ENCODE measurements at regions not wholly inside any gene's neighbourhood (a gene's known extent, or its start where the extent isn't known, plus 50 kb on each side); places are given as distances from the start of the nearest gene placed in this dataset.
"Not testable (repeated sequence)": the region's sequence is repeated elsewhere in the genome, so short reads cannot be mapped to it uniquely, and the experiment has no call there.

- DNase-seq = no peak
Measured at GRCh38 chr7:37549076-37549931, 100.6 kb upstream of the ELMO1 start.

GRCh38 chr7:37550426-37550825 is 101.8 kb upstream of the ELMO1 start:
- DNase-seq = no peak

- DNase-seq = no peak
Measured at GRCh38 chr7:37550872-37551271, 102.2 kb upstream of the ELMO1 start.

GRCh38 chr7:37552030-37552429 is 103.4 kb upstream of the ELMO1 start:
- DNase-seq = no peak

GRCh38 chr7:37552439-37552838 is 103.8 kb upstream of the ELMO1 start:
- not testable (repeated sequence) for DNase-seq

GRCh38 chr7:37555528-37555927 is 106.9 kb upstream of the ELMO1 start:
- DNase-seq = no peak

- DNase-seq = no peak
Measured at GRCh38 chr7:37557571-37558209, 109.0 kb upstream of the ELMO1 start.

GRCh38 chr7:37558320-37559096 is 109.8 kb upstream of the ELMO1 start:
- no peak for DNase-seq

GRCh38 chr7:37570145-37570544 is 113.4 kb upstream of the GPR141 start:
- no peak for DNase-seq

GRCh38 chr7:37571806-37572205 is 111.8 kb upstream of the GPR141 start:
- no peak for DNase-seq

GRCh38 chr7:37577412-37577811 is 106.2 kb upstream of the GPR141 start:
- DNase-seq = no peak

GRCh38 chr7:37577901-37578300 is 105.7 kb upstream of the GPR141 start:
- DNase-seq = no peak

GRCh38 chr7:37578350-37578749 is 105.2 kb upstream of the GPR141 start:
- no peak for DNase-seq

GRCh38 chr7:37580376-37580775 is 103.2 kb upstream of the GPR141 start:
- DNase-seq = no peak

- not testable (repeated sequence) for DNase-seq
Measured at GRCh38 chr7:37584651-37585463, 98.7 kb upstream of the GPR141 start.

GRCh38 chr7:37590824-37591223 is 92.7 kb upstream of the GPR141 start:
- no peak for DNase-seq

GRCh38 chr7:37592366-37592765 is 91.2 kb upstream of the GPR141 start:
- DNase-seq = no peak

GRCh38 chr7:37594602-37595001 is 89.0 kb upstream of the GPR141 start:
- DNase-seq = no peak

GRCh38 chr7:37598824-37599223 is 84.7 kb upstream of the GPR141 start:
- DNase-seq = no peak

GRCh38 chr7:37601321-37601720 is 82.2 kb upstream of the GPR141 start:
- no peak for DNase-seq

- no peak for DNase-seq
Measured at GRCh38 chr7:37604078-37604477, 79.5 kb upstream of the GPR141 start.

- not testable (repeated sequence) for DNase-seq
Measured at GRCh38 chr7:37617406-37617805, 66.2 kb upstream of the GPR141 start.

GRCh38 chr7:37633048-37633447 is 50.5 kb upstream of the GPR141 start:
- DNase-seq = no peak

Measured in CD4-positive, alpha-beta T cell treated with Interleukin-1 beta for 1 hour (primary cell).